Naive thymus-derived CD8-positive, alpha-beta T cell (primary cell): ENCODE measurements at regions not wholly inside any gene's neighbourhood (a gene's known extent, or its start where the extent isn't known, plus 50 kb on each side); places are given as distances from the start of the nearest gene placed in this dataset.
A peak's percentile ranks its signal among the peaks of the same experiment; 100 is the strongest.

Experiments
- ATAC-seq, 2 donors: fragments of 150-1000 bp; cut with Tn5 transposase in 1 of 2; sonication (Bioruptor Pico), chemical (Tn5 transposase) in 1 of 2; 1 replicate in 1 of 2; 2 replicates in 1 of 2; pipeline ENCODE4 v1.10.0; 2021; ENCODE audit warnings: mild to moderate bottlenecking in 2 of 2, moderate library complexity in 2 of 2
- POLR2A ChIA-PET: fragments of 350-600 bp; sonication (Branson Sonifier 250); formaldehyde crosslinking; loops from one replicate; lab custom pipeline; 2021; ENCODE audit warnings: antibody characterized with exemption; lab: Charles Lee
- DNase-seq, 10 donors: peaks; one replicate each; pipeline versions ENCODE4 v3.0.0 to v3.0.0-alpha.2; 2020 to 2022
- H3K27ac Mint-ChIP-seq, 10 donors: one replicate each; pipeline ENCODE4 v1.8.0; 2020 to 2022; ENCODE audit warnings: mild to moderate bottlenecking in 10 of 10, mixed read lengths in 10 of 10, moderate library complexity in 4 of 10, inconsistent platforms in 1 of 10
- H3K27me3 Mint-ChIP-seq, 5 donors: one replicate each; pipeline ENCODE4 v1.8.0; 2021 to 2022; ENCODE audit warnings: mixed read lengths in 5 of 5
- H3K36me3 Mint-ChIP-seq, 3 donors: one replicate each; pipeline ENCODE4 v1.8.0; 2020 to 2022; ENCODE audit warnings: mixed read lengths in 3 of 3, mild to moderate bottlenecking in 2 of 3, inconsistent platforms in 1 of 3
- H3K4me1 Mint-ChIP-seq, 4 donors: one replicate each; pipeline ENCODE4 v1.8.0; 2021 to 2022; ENCODE audit warnings: mixed read lengths in 4 of 4
- H3K4me3 Mint-ChIP-seq, 10 donors: one replicate each; pipeline ENCODE4 v1.8.0; 2020 to 2022; ENCODE audit warnings: mild to moderate bottlenecking in 10 of 10, mixed read lengths in 10 of 10, moderate library complexity in 6 of 10, inconsistent platforms in 1 of 10
- H3K9me3 Mint-ChIP-seq, 9 donors: one replicate each; pipeline ENCODE4 v1.8.0; 2020 to 2022; ENCODE audit warnings: mixed read lengths in 9 of 9, mild to moderate bottlenecking in 3 of 9, inconsistent platforms in 1 of 9, moderate library complexity in 1 of 9

GRCh38 chr12:89821896-89822295, 113.3 kb upstream of the ATP2B1 start:
- Mint-ChIP-seq H3K9me3 (peaks cover 0 to 3% (median 0%) of the 10 kb centered on the region in 9 donors), H3K4me3 (no peak overlapping the region), H3K4me1 (peaks cover 2 to 17% (median 13%) of the 10 kb centered on the region in 4 donors), H3K27ac (no peak overlapping the region), H3K27me3 (no peaks in the 10 kb centered on the region), H3K36me3 (no peaks in the 10 kb centered on the region)
- no peak for DNase-seq
- ATAC-seq, result no peak
- POLR2A ChIA-PET, result no interaction called here

DNA sequence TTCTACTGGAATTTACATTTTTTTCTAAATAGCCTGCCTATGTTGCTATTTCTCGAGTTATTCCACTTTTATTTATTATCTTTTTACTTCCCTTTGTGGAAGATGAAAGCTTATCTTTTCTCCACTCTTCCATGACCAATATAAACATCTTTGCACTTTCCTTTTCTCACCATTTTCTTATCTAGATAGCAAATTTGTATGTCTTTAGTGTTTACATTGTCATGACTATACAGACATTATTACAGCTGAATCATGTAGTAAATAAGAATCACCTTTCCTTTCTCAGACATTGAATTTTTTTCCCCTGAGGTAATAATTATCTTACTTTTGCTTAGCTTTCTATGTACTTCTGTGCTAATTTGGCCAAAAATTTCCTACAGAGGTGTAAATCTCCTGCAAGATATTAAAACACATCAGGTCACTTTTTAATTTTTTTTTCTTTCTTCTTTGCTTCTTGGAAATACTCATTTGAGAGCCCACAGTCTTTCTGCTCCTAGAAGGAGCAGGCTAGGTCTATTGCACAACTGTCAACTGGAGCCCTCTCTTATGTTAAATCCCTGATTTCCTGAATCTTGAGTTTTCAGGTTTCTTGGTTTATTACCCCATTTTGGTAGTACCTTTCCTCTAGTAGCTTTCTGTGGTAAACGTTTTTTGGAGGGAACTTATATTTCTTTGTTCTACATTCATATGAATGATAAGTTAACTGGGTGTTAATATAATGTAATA, 109.0 kb upstream of the ATP2B1 start:
- no peak for ATAC-seq
- peaks cover 0 to 3% (median 0%) of the 10 kb centered on the region in 9 donors for H3K9me3 Mint-ChIP-seq
- peaks cover 0 to 3% (median 0%) of the 10 kb centered on the region in 4 donors for H3K4me1 Mint-ChIP-seq
- H3K27me3 Mint-ChIP-seq, result no peaks in the 10 kb centered on the region
- H3K36me3 Mint-ChIP-seq, result no peaks in the 10 kb centered on the region
- no peak overlapping the region for H3K4me3 Mint-ChIP-seq
- H3K27ac Mint-ChIP-seq, result no peak overlapping the region
- POLR2A ChIA-PET, result no interaction called here
- DNase-seq, result no peak

- no peaks in the 10 kb centered on the region for H3K27me3 Mint-ChIP-seq
- H3K4me1 Mint-ChIP-seq, result no peaks in the 10 kb centered on the region
- no peak overlapping the region for H3K27ac Mint-ChIP-seq
- peaks cover 0 to 3% (median 0%) of the 10 kb centered on the region in 9 donors for H3K9me3 Mint-ChIP-seq
- POLR2A ChIA-PET, result no interaction called here
- H3K4me3 Mint-ChIP-seq, result no peak overlapping the region
- no peaks in the 10 kb centered on the region for H3K36me3 Mint-ChIP-seq
- ATAC-seq, result no peak
- no peak for DNase-seq
Measured at GRCh38 chr12:89815225-89815624, 106.6 kb upstream of the ATP2B1 start.

DNA sequence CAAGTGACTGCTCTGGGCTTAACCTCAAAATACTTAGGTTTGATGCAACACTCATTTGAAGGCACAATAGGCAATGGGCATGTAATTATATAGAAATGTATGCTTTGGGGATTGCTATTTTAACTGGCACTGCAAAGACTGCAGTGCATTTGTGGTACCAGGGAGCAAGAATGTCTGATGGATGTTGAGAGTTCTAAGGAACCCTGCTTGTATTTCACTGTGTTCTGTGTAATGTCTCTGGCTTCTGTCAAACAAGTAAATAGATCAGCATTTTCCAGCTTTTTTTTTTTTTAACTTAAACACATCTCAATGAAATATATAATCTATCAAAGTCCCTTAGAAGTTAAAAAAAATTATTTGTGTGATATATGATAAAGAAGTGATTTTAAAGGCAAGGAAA, 94.8 kb upstream of the ATP2B1 start:
- Mint-ChIP-seq H3K27me3 (no peaks in the 10 kb centered on the region), H3K36me3 (peaks cover 0 to 2% (median 0%) of the 10 kb centered on the region in 3 donors), H3K27ac (no peak overlapping the region), H3K4me1 (peaks cover 0 to 9% (median 0%) of the 10 kb centered on the region in 4 donors), H3K4me3 (no peak overlapping the region), H3K9me3 (peaks cover 0 to 4% (median 0%) of the 10 kb centered on the region in 9 donors)
- POLR2A ChIA-PET, result no interaction called here
- ATAC-seq, result no peak
- DNase-seq, result no peak

DNA sequence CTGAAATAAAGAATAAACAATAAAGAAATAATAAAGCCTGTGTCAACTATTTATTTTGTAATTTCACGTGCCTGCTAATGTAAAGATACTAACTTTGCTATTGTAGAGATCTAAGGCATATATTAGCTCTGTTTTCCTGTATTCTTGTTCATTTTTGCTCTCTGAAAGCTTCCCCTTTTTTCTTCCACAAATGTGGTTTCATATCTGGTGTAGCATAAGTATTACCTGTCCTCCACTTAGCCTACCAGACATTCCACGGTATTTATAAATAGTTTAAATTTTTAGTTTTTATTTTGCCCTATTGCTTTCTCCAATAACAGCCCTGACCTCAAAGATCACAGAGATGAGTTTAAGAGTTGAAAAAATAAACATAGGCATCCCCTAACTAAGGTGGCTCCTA, 92.6 kb upstream of the ATP2B1 start:
- POLR2A ChIA-PET, result no interaction called here
- Mint-ChIP-seq H3K27ac (no peak overlapping the region), H3K9me3 (peaks cover 0 to 3% (median 0%) of the 10 kb centered on the region in 9 donors), H3K4me1 (peaks cover 0 to 9% (median 4%) of the 10 kb centered on the region in 4 donors), H3K36me3 (no peaks in the 10 kb centered on the region), H3K4me3 (no peak overlapping the region), H3K27me3 (no peaks in the 10 kb centered on the region)
- DNase-seq, result no peak
- ATAC-seq, result no peak

- Mint-ChIP-seq H3K27me3 (no peaks in the 10 kb centered on the region), H3K4me1 (peaks cover 0 to 9% (median 4%) of the 10 kb centered on the region in 4 donors), H3K27ac (peak overlapping the region in 1 of 10 donors; percentile 69), H3K36me3 (no peaks in the 10 kb centered on the region), H3K4me3 (no peak overlapping the region), H3K9me3 (no peaks in the 10 kb centered on the region)
- POLR2A ChIA-PET, result no interaction called here
- no peak for ATAC-seq
- no peak for DNase-seq
Measured at GRCh38 chr12:89800435-89800834, 91.8 kb upstream of the ATP2B1 start.

GRCh38 chr12:89799316-89799715, 90.7 kb upstream of the ATP2B1 start:
- Mint-ChIP-seq H3K4me3 (no peak overlapping the region), H3K27me3 (no peaks in the 10 kb centered on the region), H3K9me3 (no peaks in the 10 kb centered on the region), H3K4me1 (peaks cover 0 to 9% (median 4%) of the 10 kb centered on the region in 4 donors), H3K36me3 (no peaks in the 10 kb centered on the region), H3K27ac (no peak overlapping the region)
- ATAC-seq, result no peak
- DNase-seq, result no peak
- POLR2A ChIA-PET, result no interaction called here

GRCh38 chr12:89797436-89797835, 88.8 kb upstream of the ATP2B1 start:
- DNase-seq (no peak), ATAC-seq (no peak)
- POLR2A ChIA-PET, result no interaction called here
- peak overlapping the region in 1 of 10 donors; percentile 22 for H3K27ac Mint-ChIP-seq
- H3K4me3 Mint-ChIP-seq, result no peak overlapping the region
- peaks cover 0 to 9% (median 4%) of the 10 kb centered on the region in 4 donors for H3K4me1 Mint-ChIP-seq
- no peaks in the 10 kb centered on the region for H3K9me3 Mint-ChIP-seq
- no peaks in the 10 kb centered on the region for H3K36me3 Mint-ChIP-seq
- no peaks in the 10 kb centered on the region for H3K27me3 Mint-ChIP-seq

DNA sequence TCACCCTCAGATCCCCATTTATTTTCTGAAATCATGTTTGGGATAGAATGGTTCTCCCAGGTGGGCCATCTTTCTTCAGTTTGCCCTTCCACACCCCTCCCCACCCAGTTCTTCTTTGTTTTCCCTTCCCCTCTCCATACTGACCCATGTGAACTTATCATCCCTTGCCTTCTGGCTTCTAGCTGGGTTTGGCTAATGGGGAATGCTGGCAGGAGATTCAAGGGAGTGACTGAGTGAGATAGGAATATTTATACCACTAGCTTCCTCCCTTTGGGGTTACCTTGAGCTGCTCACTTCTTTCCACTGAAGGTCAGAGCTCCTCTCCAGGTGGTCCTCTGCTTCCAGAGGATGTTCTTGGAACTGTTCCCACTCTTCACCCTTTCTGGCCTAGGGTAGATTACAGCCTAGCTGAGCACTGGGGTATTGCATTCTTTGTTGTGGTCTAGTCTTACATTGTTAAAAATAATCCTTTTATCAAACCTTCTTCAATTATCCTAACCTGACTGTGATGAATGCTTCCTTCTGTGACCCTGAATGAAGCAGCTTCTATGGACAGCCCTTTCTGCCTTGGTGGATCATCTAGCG, 88.3 kb upstream of the ATP2B1 start:
- no peaks in the 10 kb centered on the region for H3K36me3 Mint-ChIP-seq
- ATAC-seq (no peak), DNase-seq (no peak)
- H3K9me3 Mint-ChIP-seq, result no peaks in the 10 kb centered on the region
- no peak overlapping the region for H3K4me3 Mint-ChIP-seq
- H3K27ac Mint-ChIP-seq, result no peak overlapping the region
- POLR2A ChIA-PET, result no interaction called here
- H3K27me3 Mint-ChIP-seq, result no peaks in the 10 kb centered on the region
- peaks cover 0 to 8% (median 4%) of the 10 kb centered on the region in 4 donors for H3K4me1 Mint-ChIP-seq

- Mint-ChIP-seq H3K9me3 (no peaks in the 10 kb centered on the region), H3K4me3 (no peak overlapping the region), H3K36me3 (peaks cover 0 to 3% (median 0%) of the 10 kb centered on the region in 3 donors), H3K27me3 (no peaks in the 10 kb centered on the region), H3K4me1 (peaks cover 2 to 15% (median 8%) of the 10 kb centered on the region in 4 donors), H3K27ac (no peak overlapping the region)
- DNase-seq, result no peak
- no peak for ATAC-seq
- POLR2A ChIA-PET, result no interaction called here
Measured at GRCh38 chr12:89793946-89794345, 85.3 kb upstream of the ATP2B1 start.

- peak overlapping the region in 1 of 10 donors; percentile 22 for H3K27ac Mint-ChIP-seq
Measured at GRCh38 chr12:89791286-89791685, 82.6 kb upstream of the ATP2B1 start.

GRCh38 chr12:89789862-89790261, 81.2 kb upstream of the ATP2B1 start:
- no peaks in the 10 kb centered on the region for H3K27me3 Mint-ChIP-seq
- H3K4me1 Mint-ChIP-seq, result peaks cover 2 to 15% (median 4%) of the 10 kb centered on the region in 4 donors
- ATAC-seq, result peak in 1 of 2 donors; percentile 28
- peaks cover 0 to 26% (median 18%) of the 10 kb centered on the region in 3 donors for H3K36me3 Mint-ChIP-seq
- H3K27ac Mint-ChIP-seq, result peak overlapping the region in 4 of 10 donors; percentile 34 to 60 (median 38)
- H3K4me3 Mint-ChIP-seq, result peak overlapping the region in 2 of 10 donors; percentile 20 to 50
- DNase-seq, result no peak
- POLR2A ChIA-PET, result no interaction called here
- H3K9me3 Mint-ChIP-seq, result peaks cover 0 to 28% (median 19%) of the 10 kb centered on the region in 9 donors

More at GRCh38 chr12:89791286-89791685, 82.6 kb upstream of the ATP2B1 start:
- no peak for DNase-seq
- Mint-ChIP-seq H3K27me3 (no peaks in the 10 kb centered on the region), H3K4me3 (no peak overlapping the region), H3K36me3 (peaks cover 0 to 15% (median 10%) of the 10 kb centered on the region in 3 donors), H3K4me1 (peaks cover 2 to 15% (median 4%) of the 10 kb centered on the region in 4 donors), H3K9me3 (peaks cover 0 to 13% (median 9%) of the 10 kb centered on the region in 9 donors)
- ATAC-seq, result no peak
- POLR2A ChIA-PET, result no interaction called here

GRCh38 chr12:89787763-89788162, 79.1 kb upstream of the ATP2B1 start:
- Mint-ChIP-seq H3K36me3 (peaks cover 0 to 26% (median 18%) of the 10 kb centered on the region in 3 donors), H3K9me3 (peaks cover 0 to 28% (median 19%) of the 10 kb centered on the region in 9 donors), H3K27me3 (no peaks in the 10 kb centered on the region), H3K4me3 (no peak overlapping the region), H3K27ac (no peak overlapping the region), H3K4me1 (peaks cover 2 to 23% (median 7%) of the 10 kb centered on the region in 4 donors)
- POLR2A ChIA-PET, result no interaction called here
- no peak for ATAC-seq
- DNase-seq, result no peak
